ENCODE measurements at regions not wholly inside any gene's neighbourhood (a gene's known extent, or its start where the extent isn't known, plus 50 kb on each side); places are given as distances from the start of the nearest gene placed in this dataset.
A peak's percentile ranks its signal among the peaks of the same experiment; 100 is the strongest.
"Not testable (repeated sequence)": the region's sequence is repeated elsewhere in the genome, so short reads cannot be mapped to it uniquely, and the experiment has no call there.

DNA sequence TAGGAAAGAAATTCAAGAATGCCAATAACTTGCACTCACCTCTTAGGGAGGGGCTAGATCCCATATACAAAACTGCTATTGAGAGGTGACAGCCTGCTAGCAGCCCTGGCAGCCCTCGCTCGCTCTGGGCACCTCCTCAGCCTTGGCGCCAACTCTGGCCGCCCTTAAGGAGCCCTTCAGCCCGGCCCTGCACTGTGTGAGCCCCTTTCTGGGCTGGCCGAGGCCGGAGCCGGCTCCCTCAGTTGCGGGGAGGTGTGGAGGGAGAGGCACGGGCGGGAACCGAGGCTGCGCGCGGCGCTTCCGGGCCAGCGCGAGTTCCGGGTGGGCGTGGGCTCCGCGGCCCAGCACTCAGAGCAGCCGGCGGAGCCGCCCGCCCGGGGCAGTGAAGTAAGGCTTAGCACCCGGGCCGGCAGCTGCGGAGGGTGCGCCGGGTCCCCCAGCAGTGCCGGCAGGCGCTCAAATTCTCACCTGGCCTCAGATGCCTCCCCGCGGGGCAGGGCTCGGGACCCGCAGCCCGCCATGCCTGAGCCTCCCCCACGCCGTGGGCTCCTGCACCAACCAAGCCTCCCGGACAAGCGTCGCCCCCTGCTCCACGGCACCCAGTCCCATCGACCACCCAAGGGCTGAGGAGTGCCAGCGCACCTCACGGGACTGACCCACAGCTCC is 329.9 kb downstream of the FAM181B start:
- no peak overlapping the region for H3K4me3 ChIP-seq
- H3K27me3 ChIP-seq: no peaks in the 10 kb centered on the region
- no peaks in the 10 kb centered on the region for H3K36me3 ChIP-seq (replicated peaks in 1 of 2)
- intact Hi-C loops (cut with DNase I): no loop called here
- TF ChIP-seq, protein P1, sequence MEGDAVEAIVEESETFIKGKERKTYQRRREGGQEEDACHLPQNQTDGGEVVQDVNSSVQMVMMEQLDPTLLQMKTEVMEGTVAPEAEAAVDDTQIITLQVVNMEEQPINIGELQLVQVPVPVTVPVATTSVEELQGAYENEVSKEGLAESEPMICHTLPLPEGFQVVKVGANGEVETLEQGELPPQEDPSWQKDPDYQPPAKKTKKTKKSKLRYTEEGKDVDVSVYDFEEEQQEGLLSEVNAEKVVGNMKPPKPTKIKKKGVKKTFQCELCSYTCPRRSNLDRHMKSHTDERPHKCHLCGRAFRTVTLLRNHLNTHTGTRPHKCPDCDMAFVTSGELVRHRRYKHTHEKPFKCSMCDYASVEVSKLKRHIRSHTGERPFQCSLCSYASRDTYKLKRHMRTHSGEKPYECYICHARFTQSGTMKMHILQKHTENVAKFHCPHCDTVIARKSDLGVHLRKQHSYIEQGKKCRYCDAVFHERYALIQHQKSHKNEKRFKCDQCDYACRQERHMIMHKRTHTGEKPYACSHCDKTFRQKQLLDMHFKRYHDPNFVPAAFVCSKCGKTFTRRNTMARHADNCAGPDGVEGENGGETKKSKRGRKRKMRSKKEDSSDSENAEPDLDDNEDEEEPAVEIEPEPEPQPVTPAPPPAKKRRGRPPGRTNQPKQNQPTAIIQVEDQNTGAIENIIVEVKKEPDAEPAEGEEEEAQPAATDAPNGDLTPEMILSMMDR (IDR thresholded peaks at IDR 0.05): no peak
- no peak for TF ChIP-seq POLR2A (IDR thresholded peaks at IDR 0.05)
- H3K4me1 ChIP-seq (replicated peaks in 1 of 2): no peaks in the 10 kb centered on the region
- no peak overlapping the region for H3K27ac ChIP-seq
- DNase-seq: no peak
- 91 to 99% (median 96%) methylated on average over 23 to 49 of the region's 49 CpGs for WGBS, 4 donors
- no peaks in the 10 kb centered on the region for H3K9me3 ChIP-seq (replicated peaks in 1 of 3)

DNA sequence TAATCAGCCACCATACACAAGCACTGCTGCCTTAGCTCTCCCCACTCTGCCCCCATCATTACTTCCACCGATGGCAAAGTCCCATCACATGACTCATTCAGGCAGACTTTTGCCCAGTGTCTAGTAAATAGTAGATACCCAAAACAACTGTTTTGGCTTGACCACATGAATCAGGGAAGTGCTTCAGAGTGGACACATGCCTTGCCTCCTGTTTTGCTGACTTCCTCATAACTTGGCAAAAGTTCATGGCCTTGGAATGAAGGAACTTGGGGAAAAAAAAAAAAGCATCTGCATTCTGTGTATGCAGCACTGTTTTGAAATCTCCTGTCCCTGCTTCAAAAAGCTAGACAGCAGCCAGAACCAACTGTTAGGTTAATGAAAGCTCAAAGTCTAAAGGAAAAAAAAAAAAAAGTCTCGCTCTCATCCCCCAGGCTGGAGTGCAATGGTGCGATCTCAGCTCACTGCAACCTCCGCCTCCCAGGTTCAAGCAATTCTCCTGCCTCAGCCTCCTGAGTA is 335.3 kb downstream of the FAM181B start:
- TF ChIP-seq, protein P1 (IDR thresholded peaks at IDR 0.05): no peak
- no peak for TF ChIP-seq POLR2A (IDR thresholded peaks at IDR 0.05)
- Histone ChIP-seq H3K4me1 (replicated peaks in 1 of 2) (peaks cover 0 to 6% of the 10 kb centered on the region in 2 donors), H3K27ac (peak overlapping the region in 2 of 5 donors; percentile 21 to 72), H3K9me3 (replicated peaks in 1 of 3) (no peaks in the 10 kb centered on the region), H3K36me3 (replicated peaks in 1 of 2) (no peaks in the 10 kb centered on the region), H3K4me3 (no peak overlapping the region), H3K27me3 (no peaks in the 10 kb centered on the region)
- DNase-seq: peak; percentile 12 to 69 (median 59)
- WGBS, 4 donors: 55 to 65% (median 60%) methylated on average over 4 of the region's 4 CpGs
- intact Hi-C loops (cut with DNase I): no loop called here

DNA sequence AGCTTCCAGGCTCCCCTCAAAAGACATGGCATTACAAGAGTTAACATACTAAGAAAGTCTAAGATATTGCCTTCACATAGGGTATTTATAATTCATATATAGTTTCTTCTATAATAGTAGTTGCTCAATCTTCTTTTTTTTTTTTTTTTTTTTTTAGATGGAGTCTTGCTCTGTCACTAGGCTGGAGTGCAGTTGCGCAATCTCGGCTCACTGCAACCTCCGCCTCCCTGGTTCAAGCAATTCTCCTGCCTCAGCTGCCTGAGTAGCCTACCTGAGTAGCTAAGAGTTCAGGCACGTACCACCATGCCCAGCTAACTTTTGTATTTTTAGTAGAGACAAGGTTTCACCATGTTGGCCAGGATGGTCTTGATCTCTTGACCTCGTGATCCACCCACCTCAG is 337.0 kb downstream of the FAM181B start:
- intact Hi-C loops (cut with DNase I); H3K4me3 ChIP-seq; H3K4me1 ChIP-seq (replicated peaks in 1 of 2); H3K27ac ChIP-seq; H3K27me3 ChIP-seq; H3K9me3 ChIP-seq (replicated peaks in 1 of 3); H3K36me3 ChIP-seq (replicated peaks in 1 of 2): not testable (repeated sequence)
- DNase-seq: peak in 6 of 7 donors; percentile 19 to 58 (median 43)
- 85 to 90% (median 88%) methylated on average over 5 of the region's 5 CpGs for WGBS, 4 donors

DNA sequence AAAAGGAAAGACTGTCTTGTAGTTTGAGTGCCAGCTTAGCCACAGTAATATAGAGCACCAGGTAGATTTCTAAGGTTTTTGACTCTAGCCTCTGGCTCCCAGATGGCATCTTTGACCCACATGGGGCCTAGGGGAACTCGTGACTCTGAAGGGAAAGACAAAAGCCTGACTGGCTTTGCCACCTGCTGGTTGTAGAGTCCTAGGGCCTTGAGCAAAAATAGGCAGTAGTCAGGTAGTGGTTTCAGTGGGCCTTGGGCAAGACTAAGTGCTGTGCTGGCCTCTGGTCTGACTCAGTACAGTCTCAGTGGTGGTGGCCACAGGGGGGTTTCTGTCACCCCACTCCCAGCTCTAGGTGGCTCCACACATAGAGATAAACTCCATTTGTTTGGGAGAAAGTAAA is 349.4 kb downstream of the FAM181B start:
- H3K9me3 ChIP-seq (replicated peaks in 1 of 3): peaks cover 0 to 8% (median 0%) of the 10 kb centered on the region in 3 donors
- no peaks in the 10 kb centered on the region for H3K36me3 ChIP-seq (replicated peaks in 1 of 2)
- no peak overlapping the region for H3K27ac ChIP-seq
- no peak overlapping the region for H3K4me3 ChIP-seq
- WGBS, 4 donors: 29 to 65% (median 50%) methylated on average over 1 of the region's 1 CpG
- intact Hi-C loops (cut with DNase I): no loop called here
- no peaks in the 10 kb centered on the region for H3K27me3 ChIP-seq
- DNase-seq: no peak
- H3K4me1 ChIP-seq (replicated peaks in 1 of 2): no peaks in the 10 kb centered on the region
- no peak for TF ChIP-seq POLR2A (IDR thresholded peaks at IDR 0.05)
- TF ChIP-seq, protein P1 (IDR thresholded peaks at IDR 0.05): no peak

Measured in adrenal gland (tissue), 9 donors.